Neural crest cell (in vitro differentiated cells): ENCODE measurements at regions not wholly inside any gene's neighbourhood (a gene's known extent, or its start where the extent isn't known, plus 50 kb on each side); places are given as distances from the start of the nearest gene placed in this dataset.

Source experiments
- DNase-seq: peaks from one replicate; pipeline ENCODE4 v3.0.0; 2021; ENCODE audit warnings: low read depth, mixed read lengths, low spot score
- H3K27ac Mint-ChIP-seq: one replicate; pipeline ENCODE4 v1.8.0; 2021; ENCODE audit warnings: mild to moderate bottlenecking, mixed read lengths; ENCODE audit not compliant: unreplicated experiment
- H3K27me3 Mint-ChIP-seq: 2 replicates; pipeline ENCODE4 v1.8.0; 2021; ENCODE audit warnings: low read depth, mild to moderate bottlenecking, mixed read lengths
- H3K36me3 Mint-ChIP-seq: 2 replicates; pipeline ENCODE4 v1.8.0; 2021; ENCODE audit warnings: low read depth, mild to moderate bottlenecking, mixed read lengths
- H3K4me1 Mint-ChIP-seq: 2 replicates; pipeline ENCODE4 v1.8.0; 2021; ENCODE audit warnings: mixed read lengths
- H3K4me3 Mint-ChIP-seq: one replicate; pipeline ENCODE4 v1.8.0; 2021; ENCODE audit warnings: mild to moderate bottlenecking, mixed read lengths
- H3K9me3 Mint-ChIP-seq: 2 replicates; pipeline ENCODE4 v1.8.0; 2021; ENCODE audit warnings: mixed read lengths
- TF ChIP-seq, protein P1 (sequence below): fragments of 200-600 bp; sonication (generic); conservative IDR thresholded peaks from 2 replicates; pipeline ENCODE4 v1.5.0; 2021; ENCODE audit warnings: antibody characterized with exemption, mild to moderate bottlenecking

DNA sequence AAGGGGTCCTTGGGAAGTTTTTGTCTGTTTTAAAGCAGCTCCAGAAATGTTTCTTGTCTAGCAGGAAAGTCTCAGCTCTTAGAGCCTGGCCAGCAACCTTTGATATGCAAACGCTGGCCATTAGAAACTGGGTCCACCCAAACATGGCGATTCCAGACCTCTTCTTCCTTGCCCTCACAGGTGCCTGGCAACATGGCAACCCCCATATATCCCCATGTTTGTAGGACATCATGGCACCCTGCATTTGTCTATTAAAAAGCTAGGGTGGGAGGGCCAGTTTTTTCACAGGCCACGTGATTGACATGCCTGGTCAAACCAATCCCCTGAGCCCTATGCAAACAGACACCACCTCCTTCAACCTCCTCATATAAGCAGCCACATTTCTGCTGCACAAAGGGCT, 848.7 kb upstream of the FOXG1 start:
- no peaks in the 10 kb centered on the region for H3K4me1 Mint-ChIP-seq
- H3K4me3 Mint-ChIP-seq, result no peak overlapping the region
- peaks cover 7% of the 10 kb centered on the region for H3K9me3 Mint-ChIP-seq
- H3K36me3 Mint-ChIP-seq, result peaks cover 2% of the 10 kb centered on the region
- no peak for DNase-seq
- TF ChIP-seq, protein P1, sequence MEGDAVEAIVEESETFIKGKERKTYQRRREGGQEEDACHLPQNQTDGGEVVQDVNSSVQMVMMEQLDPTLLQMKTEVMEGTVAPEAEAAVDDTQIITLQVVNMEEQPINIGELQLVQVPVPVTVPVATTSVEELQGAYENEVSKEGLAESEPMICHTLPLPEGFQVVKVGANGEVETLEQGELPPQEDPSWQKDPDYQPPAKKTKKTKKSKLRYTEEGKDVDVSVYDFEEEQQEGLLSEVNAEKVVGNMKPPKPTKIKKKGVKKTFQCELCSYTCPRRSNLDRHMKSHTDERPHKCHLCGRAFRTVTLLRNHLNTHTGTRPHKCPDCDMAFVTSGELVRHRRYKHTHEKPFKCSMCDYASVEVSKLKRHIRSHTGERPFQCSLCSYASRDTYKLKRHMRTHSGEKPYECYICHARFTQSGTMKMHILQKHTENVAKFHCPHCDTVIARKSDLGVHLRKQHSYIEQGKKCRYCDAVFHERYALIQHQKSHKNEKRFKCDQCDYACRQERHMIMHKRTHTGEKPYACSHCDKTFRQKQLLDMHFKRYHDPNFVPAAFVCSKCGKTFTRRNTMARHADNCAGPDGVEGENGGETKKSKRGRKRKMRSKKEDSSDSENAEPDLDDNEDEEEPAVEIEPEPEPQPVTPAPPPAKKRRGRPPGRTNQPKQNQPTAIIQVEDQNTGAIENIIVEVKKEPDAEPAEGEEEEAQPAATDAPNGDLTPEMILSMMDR, result no peak
- no peaks in the 10 kb centered on the region for H3K27me3 Mint-ChIP-seq
- H3K27ac Mint-ChIP-seq, result no peak overlapping the region

DNA sequence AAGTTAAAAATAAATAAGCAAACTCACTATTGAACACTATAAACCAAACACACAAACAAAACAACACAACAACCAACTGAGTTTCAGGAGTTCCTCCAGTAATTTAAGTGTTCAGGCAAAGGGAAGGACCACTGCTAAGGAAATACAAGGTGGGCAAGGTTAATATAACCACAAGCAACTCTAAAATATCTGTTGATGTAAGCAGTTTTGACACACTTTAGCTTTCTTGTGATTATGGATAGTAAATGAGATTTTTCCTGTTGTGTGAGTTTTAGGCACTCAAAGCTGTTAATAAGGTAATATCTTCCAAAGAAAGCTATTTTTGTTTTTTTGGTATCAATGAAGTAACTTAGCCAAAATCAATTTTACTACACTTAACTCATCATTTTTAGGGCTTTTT, 839.1 kb upstream of the FOXG1 start:
- H3K9me3 Mint-ChIP-seq, result peaks cover 6% of the 10 kb centered on the region
- H3K4me3 Mint-ChIP-seq, result no peak overlapping the region
- TF ChIP-seq, protein P1, result no peak
- no peaks in the 10 kb centered on the region for H3K27me3 Mint-ChIP-seq
- H3K36me3 Mint-ChIP-seq, result no peaks in the 10 kb centered on the region
- H3K4me1 Mint-ChIP-seq, result peaks cover 17% of the 10 kb centered on the region
- DNase-seq, result no peak
- H3K27ac Mint-ChIP-seq, result no peak overlapping the region

DNA sequence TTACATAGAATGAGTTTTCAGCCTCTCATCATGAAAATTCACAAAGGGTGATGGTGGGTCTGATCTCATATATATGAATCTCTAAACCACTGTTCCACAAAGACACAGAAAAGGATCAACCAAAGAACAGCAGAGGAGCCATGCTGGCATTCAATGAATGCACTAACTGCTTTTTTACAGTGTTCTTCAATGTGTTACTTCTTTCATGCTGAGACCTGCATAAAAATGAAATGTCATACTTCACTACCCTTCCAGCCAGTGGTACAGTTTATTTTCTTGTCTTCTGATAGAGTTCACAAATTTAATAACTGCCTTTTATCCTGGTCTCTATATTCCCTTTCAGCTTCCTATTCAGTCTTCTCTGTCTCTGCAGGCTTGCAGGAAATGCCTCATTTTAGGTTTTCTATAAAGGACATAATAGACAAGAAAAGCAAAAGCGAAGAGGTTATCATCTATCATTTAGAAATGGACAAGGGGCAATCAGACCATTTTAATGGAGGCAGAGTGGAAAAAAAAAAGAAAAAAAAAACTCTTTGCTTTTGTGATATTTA, 836.7 kb upstream of the FOXG1 start:
- TF ChIP-seq, protein P1, result no peak
- Mint-ChIP-seq H3K27me3 (no peaks in the 10 kb centered on the region), H3K4me1 (peaks cover 12% of the 10 kb centered on the region), H3K36me3 (no peaks in the 10 kb centered on the region), H3K27ac (peak overlapping the region; percentile 19), H3K9me3 (no peaks in the 10 kb centered on the region), H3K4me3 (no peak overlapping the region)
- no peak for DNase-seq

- no peaks in the 10 kb centered on the region for H3K27me3 Mint-ChIP-seq
- no peak overlapping the region for H3K27ac Mint-ChIP-seq
Measured at GRCh38 chr14:27938392-27938791, 828.2 kb upstream of the FOXG1 start.

DNA sequence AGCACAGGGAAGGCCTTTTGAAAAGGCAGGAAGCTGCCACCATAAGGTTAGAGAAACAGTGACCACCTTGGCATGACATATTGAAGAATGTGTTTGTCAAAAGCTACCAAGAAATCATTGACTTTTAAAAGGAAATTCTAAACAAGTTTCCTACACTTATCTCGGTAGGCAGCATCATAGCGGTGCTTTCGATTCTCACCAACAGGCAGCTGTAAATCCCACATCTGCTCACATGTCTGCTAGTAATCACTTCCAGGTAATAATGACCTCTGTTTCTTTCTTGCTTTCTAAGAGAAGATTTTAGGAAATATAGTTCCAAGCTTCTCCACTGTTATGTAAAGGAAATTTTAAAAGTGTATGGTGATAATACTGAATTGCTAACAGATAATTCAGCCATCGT, 821.1 kb upstream of the FOXG1 start:
- Mint-ChIP-seq H3K9me3 (no peaks in the 10 kb centered on the region), H3K4me3 (no peak overlapping the region), H3K4me1 (no peaks in the 10 kb centered on the region), H3K27ac (no peak overlapping the region), H3K27me3 (no peaks in the 10 kb centered on the region), H3K36me3 (peaks cover 5% of the 10 kb centered on the region)
- no peak for DNase-seq
- TF ChIP-seq, protein P1, result no peak

More at GRCh38 chr14:27938392-27938791, 828.2 kb upstream of the FOXG1 start:
- no peak overlapping the region for H3K4me3 Mint-ChIP-seq
- H3K9me3 Mint-ChIP-seq, result no peaks in the 10 kb centered on the region
- DNase-seq, result no peak
- H3K36me3 Mint-ChIP-seq, result peaks cover 5% of the 10 kb centered on the region
- H3K4me1 Mint-ChIP-seq, result no peaks in the 10 kb centered on the region
- TF ChIP-seq, protein P1, result no peak
